ENCODE measurements at regions not wholly inside any gene's neighbourhood (a gene's known extent, or its start where the extent isn't known, plus 50 kb on each side); places are given as distances from the start of the nearest gene placed in this dataset.

DNA sequence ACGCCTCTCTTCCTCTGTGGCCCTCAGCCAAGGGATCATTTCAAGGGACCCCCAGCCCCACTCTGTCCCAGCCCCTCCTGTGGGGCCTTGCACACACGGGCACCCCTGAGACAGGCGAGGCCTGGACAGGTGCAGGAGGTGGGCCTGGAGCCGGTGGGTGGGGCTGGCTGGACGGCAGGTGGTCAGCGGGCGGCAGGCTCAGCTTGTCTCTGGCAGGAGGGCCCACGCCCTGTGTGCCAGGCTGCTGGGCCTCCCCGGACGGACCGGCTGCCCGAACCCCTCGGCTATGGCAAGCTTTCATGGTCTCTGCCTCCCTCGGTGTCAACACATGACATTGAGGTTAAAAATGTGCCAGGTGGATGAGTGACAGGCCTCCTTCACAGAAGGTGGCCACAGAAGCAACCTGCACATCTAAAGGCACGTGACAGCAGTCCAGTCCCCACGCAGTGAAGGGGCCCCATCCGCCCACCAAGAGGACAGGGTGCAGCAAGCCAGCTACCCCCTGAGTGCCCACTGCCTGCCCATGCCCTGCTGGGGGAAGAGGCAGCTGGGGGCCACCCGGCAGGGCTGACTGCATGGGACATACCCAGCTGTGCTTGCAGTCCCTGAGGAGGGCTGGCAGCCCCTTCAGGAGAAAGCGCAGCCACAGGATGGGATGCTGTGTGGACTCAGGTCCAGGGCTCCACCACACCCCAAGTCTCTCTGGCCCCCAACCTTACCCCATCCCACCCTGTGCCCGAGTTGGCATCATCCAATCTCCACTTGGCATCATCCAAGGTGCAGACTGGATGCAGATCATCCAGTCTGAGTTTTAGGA is 109.3 kb downstream of the FAM53A start:
- Mint-ChIP-seq H3K27ac (no peak overlapping the region), H3K36me3 (ENCODE audit: low read depth) (no peaks in the 10 kb centered on the region), H3K9me3 (no peaks in the 10 kb centered on the region), H3K4me3 (no peak overlapping the region), H3K27me3 (ENCODE audit: insufficient read depth) (peaks cover 2% of the 10 kb centered on the region), H3K4me1 (ENCODE audit: low read depth) (no peaks in the 10 kb centered on the region)
- TF ChIP-seq, protein P1, sequence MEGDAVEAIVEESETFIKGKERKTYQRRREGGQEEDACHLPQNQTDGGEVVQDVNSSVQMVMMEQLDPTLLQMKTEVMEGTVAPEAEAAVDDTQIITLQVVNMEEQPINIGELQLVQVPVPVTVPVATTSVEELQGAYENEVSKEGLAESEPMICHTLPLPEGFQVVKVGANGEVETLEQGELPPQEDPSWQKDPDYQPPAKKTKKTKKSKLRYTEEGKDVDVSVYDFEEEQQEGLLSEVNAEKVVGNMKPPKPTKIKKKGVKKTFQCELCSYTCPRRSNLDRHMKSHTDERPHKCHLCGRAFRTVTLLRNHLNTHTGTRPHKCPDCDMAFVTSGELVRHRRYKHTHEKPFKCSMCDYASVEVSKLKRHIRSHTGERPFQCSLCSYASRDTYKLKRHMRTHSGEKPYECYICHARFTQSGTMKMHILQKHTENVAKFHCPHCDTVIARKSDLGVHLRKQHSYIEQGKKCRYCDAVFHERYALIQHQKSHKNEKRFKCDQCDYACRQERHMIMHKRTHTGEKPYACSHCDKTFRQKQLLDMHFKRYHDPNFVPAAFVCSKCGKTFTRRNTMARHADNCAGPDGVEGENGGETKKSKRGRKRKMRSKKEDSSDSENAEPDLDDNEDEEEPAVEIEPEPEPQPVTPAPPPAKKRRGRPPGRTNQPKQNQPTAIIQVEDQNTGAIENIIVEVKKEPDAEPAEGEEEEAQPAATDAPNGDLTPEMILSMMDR (IDR thresholded peaks at IDR 0.05), result no peak
- no peak for DNase-seq

DNA sequence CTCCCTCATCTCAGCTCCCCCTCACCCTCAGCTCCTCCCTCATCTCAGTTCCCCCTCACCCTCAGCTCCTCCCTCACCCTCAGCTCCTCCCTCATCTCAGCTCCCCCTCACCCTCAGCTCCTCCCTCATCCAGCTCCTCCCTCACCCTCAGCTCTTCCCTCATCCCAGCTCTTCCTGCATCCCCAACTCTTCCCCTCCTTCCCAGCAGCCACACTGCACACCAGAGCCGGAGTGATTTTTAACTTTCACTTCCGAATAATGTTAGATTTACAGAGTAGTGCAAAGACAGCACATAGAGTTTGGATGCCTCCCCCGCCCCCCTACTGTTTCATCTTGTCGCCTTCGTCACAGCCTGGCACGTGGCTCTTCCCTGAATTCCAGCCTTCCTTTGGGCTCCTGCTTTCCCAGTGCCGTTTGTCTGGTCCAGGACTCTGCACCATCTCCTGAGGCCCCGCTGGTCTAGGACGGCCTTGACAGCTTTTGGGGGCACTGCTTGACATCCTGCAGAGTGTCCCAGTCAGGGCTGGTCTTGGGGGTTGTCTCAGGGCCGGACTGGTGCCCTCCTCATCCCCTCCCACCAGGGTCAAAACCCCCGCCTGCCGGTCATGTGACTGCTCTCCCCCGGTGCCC is 110.2 kb downstream of the FAM53A start:
- H3K27ac Mint-ChIP-seq, result no peak overlapping the region
- no peaks in the 10 kb centered on the region for H3K36me3 Mint-ChIP-seq (ENCODE audit: low read depth)
- no peaks in the 10 kb centered on the region for H3K4me1 Mint-ChIP-seq (ENCODE audit: low read depth)
- no peak overlapping the region for H3K4me3 Mint-ChIP-seq
- H3K9me3 Mint-ChIP-seq, result no peaks in the 10 kb centered on the region
- H3K27me3 Mint-ChIP-seq (ENCODE audit: insufficient read depth), result peaks cover 2% of the 10 kb centered on the region
- no peak for DNase-seq
- TF ChIP-seq, protein P1 (IDR thresholded peaks at IDR 0.05), result no peak

DNA sequence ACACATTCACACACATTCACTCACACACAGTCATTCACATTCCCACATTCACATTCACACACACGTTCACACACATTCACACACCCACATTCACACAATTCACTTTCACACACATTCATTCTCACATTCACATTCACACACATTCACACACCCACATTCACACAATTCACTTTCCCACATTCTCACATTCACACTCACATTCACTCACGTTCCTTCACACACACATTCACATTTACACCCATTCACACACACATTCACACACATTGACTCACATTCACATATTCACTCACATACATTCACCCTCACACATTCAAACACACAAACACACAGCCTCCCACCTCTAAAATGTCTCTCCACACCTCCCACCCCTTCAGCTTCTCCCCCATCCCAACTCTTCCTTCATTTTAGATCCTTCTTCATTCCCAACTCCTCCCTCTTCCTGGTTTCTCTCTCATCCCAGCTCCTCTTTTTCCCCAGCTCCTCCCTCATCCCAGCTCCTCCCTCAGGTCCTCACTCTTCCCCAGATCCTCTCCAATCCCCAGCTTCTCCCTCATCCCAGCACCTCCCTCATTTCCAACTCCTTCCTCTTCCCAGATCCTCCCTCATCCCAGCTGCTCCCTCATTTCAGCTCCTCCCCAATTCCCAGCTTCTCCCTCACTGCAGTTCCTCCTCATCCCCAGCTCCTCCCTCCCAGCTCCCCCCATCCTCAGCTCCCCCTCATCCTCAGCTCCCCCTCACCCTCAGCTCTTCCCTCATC is 111.0 kb downstream of the FAM53A start:
- no peak for DNase-seq
- TF ChIP-seq, protein P1 (IDR thresholded peaks at IDR 0.05), result no peak
- Mint-ChIP-seq H3K9me3 (no peaks in the 10 kb centered on the region), H3K36me3 (ENCODE audit: low read depth) (no peaks in the 10 kb centered on the region), H3K4me1 (ENCODE audit: low read depth) (no peaks in the 10 kb centered on the region), H3K27ac (no peak overlapping the region), H3K27me3 (ENCODE audit: insufficient read depth) (peaks cover 2% of the 10 kb centered on the region), H3K4me3 (no peak overlapping the region)

DNA sequence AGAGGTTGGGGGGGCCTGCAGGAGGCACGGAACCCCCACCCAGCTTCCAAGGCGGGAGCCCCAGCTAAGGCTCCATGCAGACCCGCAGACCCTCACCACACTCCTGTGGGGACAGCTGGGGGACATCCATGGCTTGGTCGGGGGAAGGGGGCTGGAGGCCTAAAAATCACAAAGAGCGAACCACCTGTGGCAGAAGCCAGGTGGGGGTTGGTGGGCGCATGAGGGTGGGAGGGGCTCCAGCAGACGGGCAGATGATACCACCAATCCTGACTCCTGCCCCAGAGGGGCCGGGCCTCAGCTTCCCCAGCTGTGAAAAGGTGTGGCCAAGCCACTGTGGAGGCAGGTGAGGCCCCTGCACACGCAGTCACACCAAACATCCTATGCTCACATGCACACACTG is 111.6 kb downstream of the FAM53A start:
- Mint-ChIP-seq H3K27ac (no peak overlapping the region), H3K27me3 (ENCODE audit: insufficient read depth) (peaks cover 2% of the 10 kb centered on the region)

DNA sequence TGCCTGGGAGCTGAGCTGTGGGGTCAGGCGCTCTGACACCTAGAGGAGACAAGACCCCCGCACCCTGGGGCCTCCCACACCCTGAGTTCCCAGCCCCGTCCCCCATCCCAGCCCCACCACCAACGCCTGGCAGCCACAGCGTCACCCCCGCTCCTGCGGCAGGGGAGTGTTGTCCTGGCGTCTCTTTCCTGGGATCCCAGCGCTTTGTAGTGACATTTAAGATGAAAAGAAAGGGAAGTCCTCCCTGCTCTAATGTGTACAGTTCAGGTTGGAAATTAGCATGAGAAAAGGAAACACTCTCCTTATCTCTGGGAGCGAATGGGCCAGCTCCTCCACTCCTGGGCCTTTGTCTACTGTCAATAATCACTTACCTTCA is 112.1 kb downstream of the FAM53A start:
- Mint-ChIP-seq H3K9me3 (no peaks in the 10 kb centered on the region), H3K4me1 (ENCODE audit: low read depth) (no peaks in the 10 kb centered on the region), H3K36me3 (ENCODE audit: low read depth) (no peaks in the 10 kb centered on the region), H3K27me3 (ENCODE audit: insufficient read depth) (peaks cover 2% of the 10 kb centered on the region), H3K4me3 (no peak overlapping the region), H3K27ac (no peak overlapping the region)
- TF ChIP-seq, protein P1 (IDR thresholded peaks at IDR 0.05), result no peak
- no peak for DNase-seq

More for the DNA sequence above, 111.6 kb downstream of the FAM53A start:
- Mint-ChIP-seq H3K4me3 (no peak overlapping the region), H3K4me1 (ENCODE audit: low read depth) (no peaks in the 10 kb centered on the region), H3K36me3 (ENCODE audit: low read depth) (no peaks in the 10 kb centered on the region), H3K9me3 (no peaks in the 10 kb centered on the region)
- DNase-seq, result no peak
- TF ChIP-seq, protein P1 (IDR thresholded peaks at IDR 0.05), result no peak
